ENCODE measurements at regions not wholly inside any gene's neighbourhood (a gene's known extent, or its start where the extent isn't known, plus 50 kb on each side); places are given as distances from the start of the nearest gene placed in this dataset.
"Not testable (repeated sequence)": the region's sequence is repeated elsewhere in the genome, so short reads cannot be mapped to it uniquely, and the experiment has no call there.

- DNase-seq, result no peak
These were observed 777.7 kb downstream of the STIM2 start for GRCh38 chr4:27638163-27638915.

- no peak for DNase-seq
These were observed 782.5 kb downstream of the STIM2 start for GRCh38 chr4:27643101-27643500.

- DNase-seq, result no peak
These were observed 787.8 kb downstream of the STIM2 start for GRCh38 chr4:27648416-27648815.

GRCh38 chr4:27662426-27662825, 801.8 kb downstream of the STIM2 start:
- no peak for DNase-seq

- no peak for DNase-seq
These were observed 806.3 kb downstream of the STIM2 start for GRCh38 chr4:27666943-27667342.

GRCh38 chr4:27668001-27668400, 807.4 kb downstream of the STIM2 start:
- DNase-seq, result no peak

- no peak for DNase-seq
These were observed 817.4 kb downstream of the STIM2 start for GRCh38 chr4:27678027-27678426.

- DNase-seq, result peak; percentile 54
These were observed 824.0 kb downstream of the STIM2 start for GRCh38 chr4:27684610-27685011.

GRCh38 chr4:27685091-27685490, 824.5 kb downstream of the STIM2 start:
- no peak for DNase-seq

GRCh38 chr4:27685947-27686346, 825.3 kb downstream of the STIM2 start:
- no peak for DNase-seq

- DNase-seq, result no peak
These were observed 831.5 kb downstream of the STIM2 start for GRCh38 chr4:27692158-27692557.

- no peak for DNase-seq
These were observed 832.4 kb downstream of the STIM2 start for GRCh38 chr4:27692868-27693634.

- not testable (repeated sequence) for DNase-seq
These were observed 835.6 kb downstream of the STIM2 start for GRCh38 chr4:27696257-27696656.

- DNase-seq, result no peak
These were observed 841.0 kb downstream of the STIM2 start for GRCh38 chr4:27701606-27702005.

GRCh38 chr4:27702730-27703431, 842.2 kb downstream of the STIM2 start:
- no peak for DNase-seq

- no peak for DNase-seq
These were observed 843.1 kb downstream of the STIM2 start for GRCh38 chr4:27703771-27704170.

- no peak for DNase-seq
These were observed 850.4 kb downstream of the STIM2 start for GRCh38 chr4:27711041-27711440.

- DNase-seq, result no peak
These were observed 853.4 kb downstream of the STIM2 start for GRCh38 chr4:27714073-27714472.

GRCh38 chr4:27716693-27717430, 856.2 kb downstream of the STIM2 start:
- DNase-seq, result no peak

GRCh38 chr4:27717431-27717755, 856.8 kb downstream of the STIM2 start:
- no peak for DNase-seq

- DNase-seq, result no peak
These were observed 859.5 kb downstream of the STIM2 start for GRCh38 chr4:27720010-27720766.

GRCh38 chr4:27721193-27721592, 860.6 kb downstream of the STIM2 start:
- no peak for DNase-seq

All from left kidney (tissue), 1 donor.